Right lobe of liver (tissue), 6 donors: ENCODE measurements at regions not wholly inside any gene's neighbourhood (a gene's known extent, or its start where the extent isn't known, plus 50 kb on each side); places are given as distances from the start of the nearest gene placed in this dataset.

Experiments
- ATAC-seq, 4 donors: fragments of 200-7000 bp; cut with Tn5 transposase; one replicate each; pipeline ENCODE4 v1.9.1; 2020; ENCODE audit warnings: mild to moderate bottlenecking in 4 of 4, moderate library complexity in 4 of 4
- DNase-seq, 3 donors: peaks; one replicate each; pipeline ENCODE4 v3.0.0-alpha.2; 2020
- H3K27ac ChIP-seq, 3 donors: fragments of 200-600 bp; one replicate each; pipeline ENCODE4 v1.8.0; 2022
- H3K27me3 ChIP-seq, 2 donors: fragments of 200-600 bp; one replicate each; pipeline ENCODE4 v1.8.0; 2022
- H3K36me3 ChIP-seq, 4 donors: fragments of 200-600 bp; sonication (generic) in 1 of 4; one replicate each; pipeline versions ENCODE4 v1.5.1 to v1.8.0; 2017 to 2022; ENCODE audit warnings: control low read depth in 1 of 4
- H3K4me1 ChIP-seq, 4 donors: fragments of 200-600 bp; sonication (generic) in 1 of 4; one replicate each; pipeline versions ENCODE4 v1.5.1 to v1.8.0; 2017 to 2022; ENCODE audit warnings: control low read depth in 1 of 4
- H3K4me3 ChIP-seq, 3 donors: fragments of 200-600 bp; one replicate each; pipeline ENCODE4 v1.8.0; 2022
- H3K9me3 ChIP-seq, 4 donors: fragments of 200-600 bp; sonication (generic) in 1 of 4; one replicate each; pipeline versions ENCODE4 v1.5.1 to v1.8.0; 2017 to 2022; ENCODE audit warnings: control low read depth in 1 of 4
- CTCF ChIP-seq, 4 donors: fragments of 200-600 bp in 3 of 4; fragments of 450-650 bp in 1 of 4; IDR thresholded peaks; one replicate each; pipeline versions ENCODE4 v1.5.1 to v1.8.0; 2016 to 2022; ENCODE audit warnings: antibody characterized with exemption in 4 of 4, mild to moderate bottlenecking in 2 of 4
- POLR2A ChIP-seq: fragments of 450-650 bp; IDR thresholded peaks from one replicate; pipeline ENCODE4 v1.6.1; 2017; ENCODE audit warnings: antibody characterized with exemption, mild to moderate bottlenecking
- WGBS: methylation state at CpG from one replicate; pipeline ENCODE4 v1.1.6; 2018; ENCODE audit warnings: low coverage, low lambda C conversion rate; ENCODE audit not compliant: insufficient coverage; ENCODE audit errors: missing lambda C conversion rate; 5-methylcytosine and 5-hydroxymethylcytosine counted together
- intact Hi-C, 2 donors: fragments of 100-400 bp; cut with DNase I; formaldehyde crosslinking; loops; one replicate each; pipeline versions ENCODE4 v1.11.2 to v1.14.1; 2022
- donor health status: DM: no; HTN: yes; CAD: no.
- donor health status: DM: no; HTN: no; CAD: no.
- donor health status: DM: no; HTN: no; CAD: no.
- donor health status: DM: no; HTN: yes; CAD: no.
- donor health status: DM: no; HTN: yes; CAD: no.

DNA sequence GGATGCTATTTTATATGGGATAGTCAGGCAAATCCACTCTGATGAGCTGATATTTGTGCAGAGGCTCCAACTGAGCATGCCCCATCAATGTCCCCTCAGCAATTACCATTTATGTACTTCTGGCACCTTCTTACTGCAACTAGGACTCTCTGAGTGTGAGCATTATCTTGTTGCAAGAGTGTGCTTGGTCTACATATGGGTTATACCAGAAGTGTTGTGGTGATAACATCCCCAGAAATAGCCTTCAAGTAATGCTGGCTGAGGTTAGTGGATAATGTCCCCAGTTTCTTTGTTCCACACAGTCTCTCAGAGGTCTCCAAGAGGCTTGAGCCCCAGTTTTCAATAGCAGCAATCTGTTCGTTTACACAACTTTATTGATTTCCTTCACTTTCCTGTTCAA lies 408.6 kb downstream of the JRKL start:
- ATAC-seq = no peak
- 35% methylated on average over 1 of the region's 1 CpG for WGBS
- no peak for TF ChIP-seq CTCF (IDR thresholded peaks at IDR 0.05)
- no peak for TF ChIP-seq POLR2A

DNA sequence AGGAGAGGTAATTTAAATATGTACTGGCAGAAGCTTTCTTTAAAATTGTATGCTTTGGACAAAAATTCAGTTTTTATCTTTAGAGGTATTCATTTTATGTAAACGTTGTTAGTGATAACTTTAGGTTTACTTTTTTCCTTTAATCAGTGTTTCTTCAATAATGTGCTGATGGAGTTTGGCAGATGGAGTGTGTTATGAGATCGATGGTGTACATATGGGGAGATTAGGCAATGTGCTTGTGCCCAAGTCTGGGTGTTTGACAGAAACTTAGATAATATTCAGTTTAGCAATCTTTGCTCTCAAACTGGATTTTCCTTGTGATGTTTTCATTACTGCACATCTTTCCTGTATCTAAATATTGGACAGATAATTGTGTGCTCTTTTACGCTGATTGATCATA lies 425.4 kb downstream of the JRKL start:
- Histone ChIP-seq H3K4me3 (no peak overlapping the region), H3K9me3 (no peaks in the 10 kb centered on the region), H3K4me1 (no peaks in the 10 kb centered on the region), H3K27me3 (no peaks in the 10 kb centered on the region), H3K36me3 (no peaks in the 10 kb centered on the region), H3K27ac (no peak overlapping the region)
- ATAC-seq (no peak), DNase-seq (no peak)
- WGBS = 19% methylated on average over 3 of the region's 3 CpGs
- intact Hi-C loops = no loop called here
- TF ChIP-seq CTCF (IDR thresholded peaks at IDR 0.05) (no peak), POLR2A (no peak)

More for the DNA sequence above, 408.6 kb downstream of the JRKL start:
- Histone ChIP-seq H3K4me1 (no peaks in the 10 kb centered on the region), H3K36me3 (no peaks in the 10 kb centered on the region), H3K27ac (no peak overlapping the region), H3K9me3 (no peaks in the 10 kb centered on the region), H3K4me3 (no peak overlapping the region), H3K27me3 (no peaks in the 10 kb centered on the region)
- DNase-seq = no peak
- intact Hi-C loops = no loop called here

- Histone ChIP-seq H3K4me1 (no peaks in the 10 kb centered on the region), H3K9me3 (no peaks in the 10 kb centered on the region), H3K36me3 (no peaks in the 10 kb centered on the region), H3K27me3 (no peaks in the 10 kb centered on the region), H3K27ac (no peak overlapping the region), H3K4me3 (no peak overlapping the region)
- intact Hi-C loops = no loop called here
- DNase-seq (no peak), ATAC-seq (no peak)
- TF ChIP-seq CTCF (IDR thresholded peaks at IDR 0.05) (no peak), POLR2A (no peak)
- WGBS = 22% methylated on average over 3 of the region's 3 CpGs
Measured at GRCh38 chr11:96817482-96818399, 427.9 kb downstream of the JRKL start.

DNA sequence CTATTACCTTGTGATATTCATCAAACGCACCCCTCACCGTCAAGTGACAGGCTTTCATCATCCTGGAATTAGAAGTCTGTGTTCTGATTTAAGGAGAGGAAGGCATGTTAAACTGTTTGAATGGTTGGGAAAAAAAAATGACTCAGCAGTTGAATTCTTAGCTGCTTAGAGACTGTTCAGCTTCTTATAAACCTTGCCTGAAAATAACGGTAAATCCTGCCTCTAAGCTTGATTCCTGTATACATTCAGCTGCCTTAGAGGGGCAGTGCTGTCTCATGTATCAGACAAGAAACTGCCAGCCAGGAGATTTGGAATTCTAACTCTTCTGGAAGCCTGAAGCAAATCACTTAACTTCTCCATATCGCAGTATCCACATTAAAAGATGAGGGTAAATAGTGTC lies 437.4 kb downstream of the JRKL start:
- DNase-seq = no peak
- ATAC-seq = peak in 2 of 4 donors; percentile 25 to 39
- intact Hi-C loops = no loop called here
- no peak overlapping the region for H3K4me3 ChIP-seq
- H3K27me3 ChIP-seq = no peaks in the 10 kb centered on the region
- WGBS = 30% methylated on average over 4 of the region's 4 CpGs
- TF ChIP-seq CTCF (IDR thresholded peaks at IDR 0.05) (peak in 3 of 4 donors; percentile 19 to 38 (median 25)), POLR2A (no peak)
- H3K27ac ChIP-seq = no peak overlapping the region
- H3K4me1 ChIP-seq = no peaks in the 10 kb centered on the region
- no peaks in the 10 kb centered on the region for H3K36me3 ChIP-seq
- no peaks in the 10 kb centered on the region for H3K9me3 ChIP-seq
